CD4-positive, alpha-beta T cell treated with Interferon gamma for 1 hour (primary cell): ENCODE measurements at regions not wholly inside any gene's neighbourhood (a gene's known extent, or its start where the extent isn't known, plus 50 kb on each side); places are given as distances from the start of the nearest gene placed in this dataset.

Experiments used
- DNase-seq: peaks from one replicate; pipeline ENCODE4 v3.0.0-alpha.2; 2020

- no peak for DNase-seq
These were observed 2120.7 kb downstream of the MAT2B start for GRCh38 chr5:165626161-165626560.

GRCh38 chr5:165627548-165628170 is 2122.2 kb downstream of the MAT2B start:
- DNase-seq = no peak

- DNase-seq = no peak
These were observed 2124.9 kb downstream of the MAT2B start for GRCh38 chr5:165630261-165630778.

- DNase-seq = no peak
These were observed 2125.8 kb downstream of the MAT2B start for GRCh38 chr5:165631235-165631634.

GRCh38 chr5:165642366-165642765 is 2136.9 kb downstream of the MAT2B start:
- no peak for DNase-seq

GRCh38 chr5:165665735-165666400 is 2160.4 kb downstream of the MAT2B start:
- DNase-seq = no peak

GRCh38 chr5:165673499-165673898 is 2168.1 kb downstream of the MAT2B start:
- DNase-seq = no peak

GRCh38 chr5:165695796-165696195 is 2190.4 kb downstream of the MAT2B start:
- no peak for DNase-seq

GRCh38 chr5:165705960-165706359 is 2200.5 kb downstream of the MAT2B start:
- DNase-seq = no peak

- DNase-seq = no peak
These were observed 2206.6 kb downstream of the MAT2B start for GRCh38 chr5:165712011-165712410.

- no peak for DNase-seq
These were observed 2209.2 kb downstream of the MAT2B start for GRCh38 chr5:165714598-165714997.

GRCh38 chr5:165720901-165721300 is 2215.5 kb downstream of the MAT2B start:
- DNase-seq = no peak

GRCh38 chr5:165722401-165722800 is 2217.0 kb downstream of the MAT2B start:
- no peak for DNase-seq

- DNase-seq = no peak
These were observed 2218.5 kb downstream of the MAT2B start for GRCh38 chr5:165723931-165724330.

- no peak for DNase-seq
These were observed 2223.0 kb downstream of the MAT2B start for GRCh38 chr5:165728425-165728824.

- no peak for DNase-seq
These were observed 2230.0 kb downstream of the MAT2B start for GRCh38 chr5:165735388-165735787.

- no peak for DNase-seq
These were observed 2233.8 kb downstream of the MAT2B start for GRCh38 chr5:165739079-165739741.

GRCh38 chr5:165757791-165758190 is 2252.4 kb downstream of the MAT2B start:
- DNase-seq = no peak

- DNase-seq = no peak
These were observed 2269.7 kb downstream of the MAT2B start for GRCh38 chr5:165775111-165775510.

GRCh38 chr5:165779505-165779904 is 2274.1 kb downstream of the MAT2B start:
- no peak for DNase-seq

- DNase-seq = no peak
These were observed 2275.5 kb downstream of the MAT2B start for GRCh38 chr5:165780901-165781300.

- DNase-seq = no peak
These were observed 2276.3 kb downstream of the MAT2B start for GRCh38 chr5:165781738-165782137.

GRCh38 chr5:165783024-165783423 is 2277.6 kb downstream of the MAT2B start:
- DNase-seq = no peak

- DNase-seq = no peak
These were observed 2280.7 kb downstream of the MAT2B start for GRCh38 chr5:165786073-165786472.
